Subcutaneous abdominal adipose tissue (tissue), 5 donors: ENCODE measurements at regions not wholly inside any gene's neighbourhood (a gene's known extent, or its start where the extent isn't known, plus 50 kb on each side); places are given as distances from the start of the nearest gene placed in this dataset.
"Not testable (repeated sequence)": the region's sequence is repeated elsewhere in the genome, so short reads cannot be mapped to it uniquely, and the experiment has no call there.

Source experiments
- H3K27ac ChIP-seq: one replicate; pipeline ENCODE4 v1.7.0; 2013; ENCODE audit warnings: low read depth, mild to moderate bottlenecking, inconsistent platforms, low read length, moderate library complexity
- H3K27me3 ChIP-seq, 5 donors: one replicate each; pipeline ENCODE4 v1.7.0; 2013; ENCODE audit warnings: low read length in 5 of 5, inconsistent platforms in 1 of 5; ENCODE audit not compliant: control insufficient read depth in 5 of 5, insufficient read depth in 4 of 5
- H3K36me3 ChIP-seq, 5 donors: one replicate each; pipeline ENCODE4 v1.7.0; 2013; ENCODE audit warnings: low read length in 5 of 5; ENCODE audit not compliant: control insufficient read depth in 5 of 5, insufficient read depth in 5 of 5
- H3K4me1 ChIP-seq, 5 donors: one replicate each; pipeline ENCODE4 v1.7.0; 2013; ENCODE audit warnings: low read length in 5 of 5, mild to moderate bottlenecking in 3 of 5, moderate library complexity in 1 of 5; ENCODE audit not compliant: control insufficient read depth in 5 of 5, insufficient read depth in 5 of 5
- H3K4me3 ChIP-seq, 5 donors: one replicate each; pipeline ENCODE4 v1.7.0; 2013; ENCODE audit warnings: low read length in 5 of 5, low read depth in 1 of 5
- H3K9ac ChIP-seq, 5 donors: one replicate each; pipeline ENCODE4 v1.7.0; 2013; ENCODE audit warnings: low read length in 5 of 5, mild to moderate bottlenecking in 4 of 5, moderate library complexity in 3 of 5
- H3K9me3 ChIP-seq, 5 donors: one replicate each; pipeline ENCODE4 v1.7.0; 2013; ENCODE audit warnings: low read length in 5 of 5; ENCODE audit not compliant: control insufficient read depth in 5 of 5
- donor health status: healthy.
- donor health status: healthy.
- donor health status: healthy.
- donor health status: healthy.
- donor health status: healthy.

DNA sequence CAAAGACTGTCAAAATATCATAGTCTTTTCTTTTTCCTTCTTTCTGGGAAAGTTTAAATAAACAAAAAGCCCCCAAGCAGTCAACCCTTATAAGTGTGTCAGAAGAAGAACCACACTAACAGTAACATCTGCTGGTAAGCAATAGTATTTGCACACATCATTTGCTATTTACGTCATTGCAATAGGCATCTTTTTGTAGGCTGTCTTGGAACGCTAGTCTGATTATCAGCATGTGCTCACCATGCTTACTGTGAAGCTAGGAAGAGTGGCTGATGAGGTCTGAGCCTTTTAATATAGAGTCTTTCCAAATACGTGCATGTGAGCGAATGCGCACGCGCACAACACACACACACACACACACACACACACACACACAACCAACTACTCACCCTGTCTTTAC lies 599.0 kb upstream of the TPK1 start:
- no peaks in the 10 kb centered on the region for H3K9me3 ChIP-seq
- H3K36me3 ChIP-seq: no peaks in the 10 kb centered on the region
- H3K4me3 ChIP-seq: no peak overlapping the region
- H3K27me3 ChIP-seq: no peaks in the 10 kb centered on the region
- H3K9ac ChIP-seq: no peak overlapping the region
- H3K4me1 ChIP-seq: no peaks in the 10 kb centered on the region
- H3K27ac ChIP-seq: no peak overlapping the region

DNA sequence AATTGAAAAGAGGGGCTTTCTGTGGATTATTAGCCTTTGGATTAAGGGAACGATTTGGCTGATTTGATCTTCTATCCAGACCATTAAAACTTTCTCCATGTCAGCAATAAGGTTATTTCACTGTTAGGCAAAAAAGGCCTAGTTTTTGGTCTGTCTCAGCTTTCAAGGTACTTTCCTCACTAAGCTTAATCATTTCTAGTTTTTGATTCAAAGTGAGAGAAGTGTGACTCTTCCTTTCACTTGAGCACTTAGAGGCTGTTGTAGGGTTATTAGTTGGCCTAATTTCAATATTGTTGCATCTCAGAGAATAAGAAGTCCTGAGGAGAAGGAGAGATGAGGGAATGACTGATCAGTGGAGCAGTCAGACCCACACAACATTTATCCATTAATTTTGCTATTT lies 596.0 kb upstream of the TPK1 start:
- H3K9me3 ChIP-seq: no peaks in the 10 kb centered on the region
- no peaks in the 10 kb centered on the region for H3K4me1 ChIP-seq
- no peak overlapping the region for H3K27ac ChIP-seq
- no peak overlapping the region for H3K9ac ChIP-seq
- H3K27me3 ChIP-seq: no peaks in the 10 kb centered on the region
- H3K4me3 ChIP-seq: no peak overlapping the region
- no peaks in the 10 kb centered on the region for H3K36me3 ChIP-seq

DNA sequence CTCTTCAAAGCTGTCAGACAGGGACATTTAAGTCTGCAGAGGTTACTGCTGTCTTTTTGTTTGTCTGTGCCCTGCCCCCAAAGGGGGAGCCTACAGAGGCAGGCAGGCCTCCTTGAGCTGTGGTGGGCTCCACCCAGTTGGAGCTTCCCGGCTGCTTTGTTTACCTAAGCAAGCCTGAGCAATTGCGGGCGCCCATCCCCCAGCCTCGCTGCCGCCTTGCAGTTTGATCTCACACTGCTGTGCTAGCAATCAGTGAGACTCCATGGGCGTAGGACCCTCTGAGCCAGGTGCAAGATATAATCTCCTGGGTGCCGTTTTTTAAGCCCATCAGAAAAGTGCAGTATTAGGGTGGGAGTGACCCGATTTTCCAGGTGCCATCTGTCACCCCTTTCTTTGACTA lies 582.6 kb upstream of the TPK1 start:
- H3K27ac ChIP-seq, H3K4me1 ChIP-seq, H3K9ac ChIP-seq, H3K9me3 ChIP-seq, H3K27me3 ChIP-seq, H3K4me3 ChIP-seq, H3K36me3 ChIP-seq: not testable (repeated sequence)

DNA sequence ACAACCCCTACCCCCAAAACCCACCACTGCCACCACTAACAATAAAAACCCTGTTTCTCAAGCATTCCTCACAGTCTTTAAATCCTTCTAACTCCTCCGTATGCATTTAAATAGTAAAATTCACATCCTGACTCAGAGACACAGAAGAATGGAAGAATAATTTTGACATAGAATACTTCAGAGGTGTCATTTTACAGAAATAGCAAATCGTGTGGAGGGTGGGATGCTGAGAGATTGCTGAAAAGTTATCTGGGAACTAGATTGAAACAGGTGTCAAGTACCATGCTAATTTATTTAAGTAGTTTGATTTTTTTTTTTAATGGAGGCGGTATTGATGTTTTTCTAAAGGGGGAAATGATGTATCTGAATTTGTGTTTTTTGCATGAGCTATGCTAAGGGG lies 575.2 kb upstream of the TPK1 start:
- Histone ChIP-seq H3K9me3 (no peaks in the 10 kb centered on the region), H3K9ac (no peak overlapping the region), H3K4me3 (no peak overlapping the region), H3K27me3 (no peaks in the 10 kb centered on the region), H3K27ac (no peak overlapping the region), H3K4me1 (no peaks in the 10 kb centered on the region), H3K36me3 (no peaks in the 10 kb centered on the region)

DNA sequence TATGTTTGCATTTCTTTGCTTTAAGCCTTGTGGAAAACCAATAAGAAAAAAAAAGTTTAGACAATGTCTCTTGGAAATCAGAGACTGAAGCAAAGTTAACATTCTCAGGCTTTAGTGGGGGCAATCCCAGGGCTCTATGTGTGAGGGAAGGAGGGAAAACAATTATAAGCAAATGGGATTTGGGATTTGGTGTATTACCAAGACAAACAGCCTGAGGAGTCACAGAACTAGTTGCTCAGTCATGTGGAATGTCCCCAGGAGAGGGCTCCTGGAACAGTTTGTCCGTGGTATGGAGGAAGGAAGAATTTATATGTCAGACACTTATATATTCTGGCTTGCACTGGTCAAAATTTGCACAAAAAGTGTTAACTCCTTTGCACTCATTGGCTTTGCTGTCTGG lies 562.9 kb upstream of the TPK1 start:
- no peaks in the 10 kb centered on the region for H3K27me3 ChIP-seq
- H3K36me3 ChIP-seq: no peaks in the 10 kb centered on the region
- no peak overlapping the region for H3K9ac ChIP-seq
- H3K4me1 ChIP-seq: no peaks in the 10 kb centered on the region
- no peak overlapping the region for H3K4me3 ChIP-seq
- no peak overlapping the region for H3K27ac ChIP-seq
- H3K9me3 ChIP-seq: peaks cover 0 to 9% (median 7%) of the 10 kb centered on the region in 5 donors

DNA sequence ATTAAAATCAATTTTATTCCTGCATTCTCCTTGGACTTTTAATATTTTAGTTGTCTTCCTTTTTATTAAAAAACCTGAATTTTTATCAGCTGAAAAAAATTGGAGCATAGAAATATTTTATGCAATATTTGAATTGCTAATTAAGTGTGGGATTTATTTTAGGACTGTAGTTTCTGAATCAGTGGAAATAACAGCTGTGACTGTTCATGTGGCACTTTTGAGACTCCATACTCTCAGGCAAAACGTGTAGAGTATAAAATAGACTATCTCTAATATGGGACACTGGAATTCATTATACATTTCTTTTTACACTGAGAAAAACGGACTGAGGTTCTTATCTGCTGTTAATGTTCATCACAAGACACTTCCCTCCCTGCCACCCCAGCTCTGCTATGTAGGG lies 558.3 kb upstream of the TPK1 start:
- no peaks in the 10 kb centered on the region for H3K36me3 ChIP-seq

DNA sequence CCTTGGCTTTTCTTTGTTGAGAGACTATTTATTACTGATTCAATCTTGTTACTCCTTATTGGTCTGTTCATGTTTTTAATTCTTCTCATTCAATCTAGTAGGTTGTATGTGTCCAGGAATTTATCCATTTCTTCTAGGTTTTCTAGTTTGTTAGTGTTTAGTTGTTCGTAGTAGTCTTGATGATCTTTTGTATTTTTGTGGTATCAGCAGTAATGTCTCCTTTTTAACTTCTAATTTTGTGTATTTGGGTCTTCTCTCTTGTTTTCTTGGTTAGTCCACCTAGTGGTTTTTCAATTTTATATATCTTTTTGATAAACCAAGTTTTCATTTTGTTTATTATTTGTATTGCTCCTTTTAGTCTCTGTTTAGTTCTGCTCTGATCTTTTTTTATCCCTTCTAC lies 546.9 kb upstream of the TPK1 start:
- no peaks in the 10 kb centered on the region for H3K27me3 ChIP-seq
- H3K27ac ChIP-seq: no peak overlapping the region
- H3K9ac ChIP-seq: no peak overlapping the region
- peaks cover 0 to 14% (median 8%) of the 10 kb centered on the region in 5 donors for H3K9me3 ChIP-seq
- H3K36me3 ChIP-seq: no peaks in the 10 kb centered on the region
- H3K4me3 ChIP-seq: no peak overlapping the region
- no peaks in the 10 kb centered on the region for H3K4me1 ChIP-seq

More for the DNA sequence above, 558.3 kb upstream of the TPK1 start:
- H3K9ac ChIP-seq: no peak overlapping the region
- no peaks in the 10 kb centered on the region for H3K9me3 ChIP-seq
- H3K4me1 ChIP-seq: no peaks in the 10 kb centered on the region
- H3K27ac ChIP-seq: no peak overlapping the region
- no peak overlapping the region for H3K4me3 ChIP-seq
- no peaks in the 10 kb centered on the region for H3K27me3 ChIP-seq

DNA sequence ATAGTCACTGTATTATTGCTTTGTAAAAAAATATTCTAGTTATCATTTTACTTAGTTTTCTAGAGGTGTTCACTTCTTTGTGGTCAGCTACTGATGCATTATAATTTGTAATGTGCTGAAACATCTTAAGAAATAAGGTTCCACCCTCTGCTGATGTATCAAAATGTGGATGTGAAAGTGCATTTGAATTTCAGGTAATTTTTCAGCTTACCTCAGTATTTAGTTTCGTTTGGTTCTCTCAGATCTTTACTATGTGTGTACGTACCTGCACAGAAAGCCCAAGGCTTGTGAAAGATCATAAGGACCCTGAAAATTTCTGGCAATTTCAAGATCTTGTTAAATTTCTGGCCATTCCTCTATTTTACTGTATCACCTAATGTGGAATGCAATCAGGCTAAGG lies 542.3 kb upstream of the TPK1 start:
- H3K36me3 ChIP-seq: no peaks in the 10 kb centered on the region
- no peaks in the 10 kb centered on the region for H3K4me1 ChIP-seq
- H3K9me3 ChIP-seq: peaks cover 0 to 8% (median 0%) of the 10 kb centered on the region in 5 donors
- H3K4me3 ChIP-seq: no peak overlapping the region
- H3K27me3 ChIP-seq: no peaks in the 10 kb centered on the region
- no peak overlapping the region for H3K9ac ChIP-seq
- H3K27ac ChIP-seq: no peak overlapping the region

DNA sequence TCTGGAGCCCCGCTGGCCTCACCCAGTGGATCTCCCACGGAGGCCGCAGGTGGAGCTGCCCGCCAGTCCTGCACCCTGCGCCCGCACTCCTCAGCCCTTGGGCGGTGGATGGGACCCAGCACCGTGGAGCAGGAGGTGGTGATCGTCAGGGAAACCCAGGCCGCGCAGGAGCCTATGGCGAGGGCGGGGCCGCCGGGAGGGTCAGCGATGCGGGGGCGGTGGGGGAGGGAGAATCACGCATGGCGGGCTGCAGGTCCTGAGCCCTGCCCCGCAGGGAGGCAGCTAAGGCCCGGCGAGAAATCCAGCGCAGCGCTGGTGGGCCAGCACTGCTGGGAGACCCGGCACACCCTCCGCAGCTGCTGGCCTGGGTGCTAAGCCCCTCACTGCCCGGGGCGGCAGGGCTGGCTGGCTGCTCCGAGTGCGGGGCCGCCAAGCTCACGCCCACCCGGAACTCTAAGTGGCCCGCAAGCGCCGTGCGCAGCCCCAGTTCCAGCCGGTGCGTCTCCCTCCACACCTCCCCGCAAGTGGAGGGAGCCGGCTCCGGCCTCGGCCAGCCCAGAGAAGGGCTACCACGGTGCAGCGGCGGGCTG lies 524.8 kb upstream of the TPK1 start:
- H3K9ac ChIP-seq: no peak overlapping the region
- H3K27me3 ChIP-seq: no peaks in the 10 kb centered on the region
- H3K4me1 ChIP-seq: no peaks in the 10 kb centered on the region
- no peak overlapping the region for H3K27ac ChIP-seq
- H3K36me3 ChIP-seq: no peaks in the 10 kb centered on the region
- no peak overlapping the region for H3K4me3 ChIP-seq
- no peaks in the 10 kb centered on the region for H3K9me3 ChIP-seq

DNA sequence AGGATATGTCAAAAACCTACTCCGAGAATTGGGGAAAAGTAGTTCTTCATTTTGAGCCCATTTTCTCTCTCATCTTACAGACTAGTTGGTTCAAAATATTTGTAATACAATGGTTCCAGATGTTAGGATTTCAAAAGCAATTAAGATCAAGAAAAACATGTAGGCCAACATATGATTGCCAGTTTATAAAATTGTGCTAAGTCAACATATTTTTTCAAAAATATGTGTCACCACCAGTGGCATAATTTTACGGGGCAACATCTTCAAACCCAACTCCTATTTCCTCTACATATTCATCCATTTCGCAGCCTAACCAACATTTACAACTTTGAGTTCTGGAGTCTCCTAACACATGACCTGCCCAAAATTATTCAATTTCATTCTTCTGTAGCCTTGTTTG lies 514.5 kb upstream of the TPK1 start:
- Histone ChIP-seq H3K9me3 (peaks cover 0 to 4% (median 0%) of the 10 kb centered on the region in 5 donors), H3K9ac (no peak overlapping the region), H3K4me3 (no peak overlapping the region), H3K4me1 (no peaks in the 10 kb centered on the region), H3K27me3 (no peaks in the 10 kb centered on the region), H3K36me3 (no peaks in the 10 kb centered on the region), H3K27ac (no peak overlapping the region)

DNA sequence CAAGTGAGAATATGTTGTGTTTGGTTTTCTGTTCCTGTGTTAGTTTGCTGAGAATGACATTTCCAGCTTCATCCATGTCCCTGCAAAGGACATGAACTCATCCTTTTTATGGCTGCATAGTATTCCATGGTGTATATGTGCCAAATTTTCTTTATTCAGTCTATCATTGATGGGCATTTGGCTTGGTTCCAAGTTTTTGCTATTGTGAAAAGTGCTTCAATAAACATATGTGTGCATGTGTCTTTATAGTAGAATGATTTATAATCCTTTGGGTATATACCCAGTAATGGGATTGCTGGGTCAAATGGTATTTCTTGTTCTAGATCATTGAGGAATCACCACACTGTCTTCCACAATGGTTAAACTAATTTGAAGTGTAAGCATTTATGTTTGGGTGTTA lies 513.6 kb upstream of the TPK1 start:
- H3K27me3 ChIP-seq, H3K9me3 ChIP-seq, H3K4me3 ChIP-seq, H3K9ac ChIP-seq, H3K27ac ChIP-seq, H3K4me1 ChIP-seq, H3K36me3 ChIP-seq: not testable (repeated sequence)
